Aorta (tissue), 5 donors: ENCODE measurements at regions not wholly inside any gene's neighbourhood (a gene's known extent, or its start where the extent isn't known, plus 50 kb on each side); places are given as distances from the start of the nearest gene placed in this dataset.
A peak's percentile ranks its signal among the peaks of the same experiment; 100 is the strongest.
"Not testable (repeated sequence)": the region's sequence is repeated elsewhere in the genome, so short reads cannot be mapped to it uniquely, and the experiment has no call there.

ENCODE experiments used
- ATAC-seq: fragments of 200-7000 bp; cut with Tn5 transposase; one replicate; pipeline ENCODE4 v1.9.1; 2022; ENCODE audit warnings: moderate library complexity; ENCODE audit not compliant: low FRiP score
- DNase-seq, 2 donors: peaks; one replicate each; pipeline ENCODE4 v3.0.0-alpha.2; 2020
- H3K27ac ChIP-seq, 2 donors: one replicate each; pipeline ENCODE4 v1.5.1; 2013; ENCODE audit warnings: low read length in 2 of 2, mild to moderate bottlenecking in 2 of 2, moderate library complexity in 2 of 2, control low read depth in 1 of 2, inconsistent platforms in 1 of 2, low read depth in 1 of 2
- H3K27me3 ChIP-seq, 2 donors: one replicate each; pipeline ENCODE4 v1.6.1; 2013; ENCODE audit warnings: control low read depth in 1 of 2, low read length in 1 of 2, mild to moderate bottlenecking in 1 of 2, moderate library complexity in 1 of 2; ENCODE audit not compliant: insufficient read depth in 2 of 2, control insufficient read depth in 1 of 2
- H3K36me3 ChIP-seq, 2 donors: one replicate each; pipeline ENCODE4 v1.6.1; 2013; ENCODE audit warnings: control low read depth in 1 of 2, low read length in 1 of 2, mild to moderate bottlenecking in 1 of 2; ENCODE audit not compliant: insufficient read depth in 2 of 2, control insufficient read depth in 1 of 2
- H3K4me1 ChIP-seq, 2 donors: one replicate each; pipeline ENCODE4 v1.6.1; 2013; ENCODE audit warnings: low read length in 2 of 2, control low read depth in 1 of 2, mild to moderate bottlenecking in 1 of 2, moderate library complexity in 1 of 2; ENCODE audit not compliant: insufficient read depth in 2 of 2, control insufficient read depth in 1 of 2
- H3K4me3 ChIP-seq, 2 donors: one replicate each; pipeline ENCODE4 v1.5.1; 2013; ENCODE audit warnings: low read length in 2 of 2, control low read depth in 1 of 2, mild to moderate bottlenecking in 1 of 2
- H3K9me3 ChIP-seq: one replicate; pipeline ENCODE4 v1.6.1; 2013; ENCODE audit warnings: mild to moderate bottlenecking, low read length; ENCODE audit not compliant: control insufficient read depth
- WGBS, 2 donors: extraction: QIAGEN DNeasy Blood & Tissue Kit; methylation state at CpG; one replicate each; pipeline ENCODE4 v1.1.7; 2013; 5-methylcytosine and 5-hydroxymethylcytosine counted together
- intact Hi-C, 2 donors: fragments of 100-400 bp; cut with DNase I; formaldehyde crosslinking; loops; one replicate each; pipeline versions ENCODE4 v1.14.2 to v1.15.0; 2022
- donor health status: healthy with polysubstance abuse.
- donor health status: Bipolar disorder and iron deficiency.
- donor health status: DM: no; HTN: no; CAD: no.
- donor health status: DM: no; HTN: no; CAD: no.
- donor health status: DM: yes; HTN: yes; CAD: no.

DNA sequence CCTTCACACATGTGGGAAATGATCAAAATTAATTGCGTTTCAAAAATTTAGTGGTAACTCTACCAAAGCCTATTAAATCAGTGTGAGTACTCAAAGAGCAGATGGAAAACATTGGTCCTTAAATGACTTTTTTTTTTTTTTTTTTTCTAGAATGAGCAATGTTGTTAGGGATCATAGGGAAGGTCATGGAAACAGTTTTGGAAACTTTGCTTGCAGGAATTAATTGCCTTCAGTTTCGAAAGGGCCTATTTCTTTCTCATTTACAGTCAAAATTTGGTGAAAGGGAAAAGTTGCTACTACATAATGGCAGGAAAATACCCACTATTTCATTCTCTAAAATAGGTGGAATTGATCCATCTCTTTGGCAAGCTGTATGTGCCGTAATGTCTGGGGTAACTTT, 160.9 kb downstream of the RTL9 start:
- H3K9me3 ChIP-seq = no peaks in the 10 kb centered on the region
- H3K27ac ChIP-seq = no peak overlapping the region
- no peaks in the 10 kb centered on the region for H3K27me3 ChIP-seq
- 58 to 64% methylated on average over 3 of the region's 3 CpGs for WGBS, 2 donors
- H3K4me3 ChIP-seq = no peak overlapping the region
- ATAC-seq (no peak), DNase-seq (no peak)
- no peaks in the 10 kb centered on the region for H3K4me1 ChIP-seq
- intact Hi-C loops = no loop called here
- H3K36me3 ChIP-seq = no peaks in the 10 kb centered on the region

DNA sequence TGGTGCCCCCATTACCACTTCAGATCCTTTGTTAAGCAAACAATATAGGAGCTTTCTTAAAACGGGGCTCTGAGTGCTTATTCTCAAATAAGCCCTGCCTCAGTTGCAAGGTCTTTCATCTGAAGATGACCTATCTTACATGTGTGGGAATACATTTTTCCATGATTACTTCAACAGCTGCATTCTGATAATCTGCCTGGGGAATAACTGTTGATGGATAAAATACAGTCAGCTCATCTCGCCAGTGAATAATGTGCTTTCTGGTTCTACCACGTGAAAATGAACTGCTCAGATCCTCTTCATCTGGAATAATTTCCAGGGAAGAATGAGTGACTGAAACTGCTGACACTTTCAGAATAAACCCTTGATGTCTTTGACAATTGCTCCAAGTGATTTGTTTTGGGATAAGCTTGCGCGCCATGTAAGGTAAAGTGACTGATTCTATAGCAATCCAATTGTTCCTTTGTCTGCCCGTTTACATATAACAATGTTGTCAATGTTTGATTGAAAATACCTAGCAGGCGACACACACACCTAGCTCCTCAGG, 161.3 kb downstream of the RTL9 start:
- no peaks in the 10 kb centered on the region for H3K27me3 ChIP-seq
- no peaks in the 10 kb centered on the region for H3K36me3 ChIP-seq
- H3K4me3 ChIP-seq = no peak overlapping the region
- WGBS, 2 donors = 56 to 63% methylated on average over 7 of the region's 7 CpGs
- no peak for ATAC-seq
- DNase-seq = no peak
- intact Hi-C loops = no loop called here
- H3K27ac ChIP-seq = no peak overlapping the region
- H3K9me3 ChIP-seq = no peaks in the 10 kb centered on the region
- no peaks in the 10 kb centered on the region for H3K4me1 ChIP-seq

DNA sequence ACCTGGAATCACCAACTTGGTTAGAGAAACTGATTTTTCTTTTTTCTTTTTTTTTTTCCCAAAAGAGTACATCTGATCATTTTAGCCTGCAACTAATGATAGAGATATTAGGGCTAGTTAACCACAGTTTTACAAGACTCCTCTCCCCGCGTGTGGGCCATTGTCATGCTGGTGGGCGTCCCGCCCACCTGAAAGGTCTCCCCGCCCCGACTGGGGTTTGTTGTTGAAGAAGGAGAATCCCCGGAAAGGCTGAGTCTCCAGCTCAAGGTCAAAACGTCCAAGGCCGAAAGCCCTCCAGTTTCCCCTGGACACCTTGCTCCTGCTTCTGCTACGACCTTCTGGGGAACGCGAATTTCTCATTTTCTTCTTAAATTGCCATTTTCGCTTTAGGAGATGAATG, 162.0 kb downstream of the RTL9 start:
- H3K27me3 ChIP-seq, ATAC-seq, intact Hi-C loops, H3K36me3 ChIP-seq, H3K27ac ChIP-seq, H3K9me3 ChIP-seq, DNase-seq, H3K4me1 ChIP-seq, H3K4me3 ChIP-seq: not testable (repeated sequence)
- 33 to 36% methylated on average over 10 to 13 of the region's 13 CpGs for WGBS, 2 donors

DNA sequence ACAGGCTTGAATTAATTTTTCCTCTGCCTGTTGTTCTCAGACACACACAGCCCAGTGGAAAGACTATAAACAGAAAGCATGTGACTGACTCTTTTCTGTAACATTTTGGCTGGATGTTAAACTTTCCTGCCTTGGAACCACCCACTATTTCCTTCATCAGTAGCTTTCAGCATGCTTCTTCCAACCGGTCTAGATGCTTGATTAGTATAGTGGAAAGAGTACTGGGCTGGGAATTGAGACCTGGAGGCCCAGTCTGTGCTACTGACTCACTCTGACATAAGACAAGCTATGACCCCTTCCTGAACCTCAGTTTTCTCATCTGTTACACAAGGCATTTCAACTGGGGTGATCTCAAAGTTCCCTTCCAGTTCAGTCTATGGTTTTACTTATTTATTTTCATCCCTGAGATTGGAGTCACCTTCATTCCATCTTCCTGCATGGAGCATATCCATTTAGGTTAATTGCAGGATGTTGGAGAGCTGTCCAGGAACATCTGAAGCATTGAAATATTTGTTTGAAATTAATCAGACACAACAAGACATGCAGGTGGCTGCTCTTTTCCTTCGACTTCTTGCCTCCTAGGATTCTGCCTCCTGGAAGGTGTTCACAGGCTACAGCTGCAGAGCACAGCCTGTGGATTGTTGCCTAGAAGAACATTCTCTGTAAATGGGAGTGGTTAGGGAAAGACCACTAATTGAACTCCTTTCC, 173.4 kb downstream of the RTL9 start:
- peak; percentile 85 for ATAC-seq
- Histone ChIP-seq H3K36me3 (no peaks in the 10 kb centered on the region), H3K27me3 (no peaks in the 10 kb centered on the region), H3K27ac (no peak overlapping the region), H3K4me3 (no peak overlapping the region), H3K9me3 (no peaks in the 10 kb centered on the region), H3K4me1 (no peaks in the 10 kb centered on the region)
- WGBS, 2 donors = 27 to 45% methylated on average over 2 of the region's 2 CpGs
- DNase-seq = no peak
- intact Hi-C loops = no loop called here

GRCh38 chrX:110532581-110532931, 173.9 kb downstream of the RTL9 start:
- Histone ChIP-seq H3K4me3 (no peak overlapping the region), H3K27ac (no peak overlapping the region), H3K4me1 (no peaks in the 10 kb centered on the region), H3K27me3 (no peaks in the 10 kb centered on the region), H3K9me3 (no peaks in the 10 kb centered on the region), H3K36me3 (no peaks in the 10 kb centered on the region)
- 62 to 80% methylated on average over 1 of the region's 1 CpG for WGBS, 2 donors
- no peak for DNase-seq
- intact Hi-C loops = no loop called here
- ATAC-seq = peak; percentile 33

GRCh38 chrX:110536816-110537215, 178.2 kb downstream of the RTL9 start:
- 58 to 60% methylated on average over 2 of the region's 2 CpGs for WGBS, 2 donors
- no peaks in the 10 kb centered on the region for H3K4me1 ChIP-seq
- ATAC-seq = no peak
- no peak overlapping the region for H3K4me3 ChIP-seq
- H3K27me3 ChIP-seq = no peaks in the 10 kb centered on the region
- intact Hi-C loops = no loop called here
- DNase-seq = no peak
- H3K36me3 ChIP-seq = no peaks in the 10 kb centered on the region
- H3K9me3 ChIP-seq = no peaks in the 10 kb centered on the region
- H3K27ac ChIP-seq = no peak overlapping the region

GRCh38 chrX:110541266-110541665, 182.6 kb downstream of the RTL9 start:
- intact Hi-C loops = no loop called here

DNA sequence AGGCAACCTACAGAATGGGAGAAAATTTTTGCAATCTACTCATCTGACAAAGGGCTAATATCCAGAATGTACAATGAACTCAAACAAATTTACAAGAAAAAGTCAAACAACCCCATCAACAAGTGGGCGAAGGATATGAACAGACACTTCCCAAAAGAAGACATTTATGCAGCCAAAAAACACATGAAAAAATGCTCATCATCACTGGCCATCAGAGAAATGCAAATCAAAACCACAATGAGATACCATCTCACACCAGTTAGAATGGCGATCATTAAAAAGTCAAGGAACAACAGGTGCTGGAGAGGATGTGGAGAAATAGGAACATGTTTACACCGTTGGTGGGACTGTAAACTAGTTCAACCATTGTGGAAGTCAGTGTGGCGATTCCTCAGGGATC, 192.2 kb downstream of the RTL9 start:
- H3K4me3 ChIP-seq = not testable (repeated sequence)

More at GRCh38 chrX:110541266-110541665, 182.6 kb downstream of the RTL9 start:
- H3K9me3 ChIP-seq = no peaks in the 10 kb centered on the region
- no peaks in the 10 kb centered on the region for H3K27me3 ChIP-seq
- ATAC-seq (no peak), DNase-seq (no peak)
- 31 to 44% methylated on average over 1 of the region's 1 CpG for WGBS, 2 donors
- H3K4me1 ChIP-seq = no peaks in the 10 kb centered on the region
- no peak overlapping the region for H3K4me3 ChIP-seq
- no peaks in the 10 kb centered on the region for H3K36me3 ChIP-seq
- no peak overlapping the region for H3K27ac ChIP-seq

DNA sequence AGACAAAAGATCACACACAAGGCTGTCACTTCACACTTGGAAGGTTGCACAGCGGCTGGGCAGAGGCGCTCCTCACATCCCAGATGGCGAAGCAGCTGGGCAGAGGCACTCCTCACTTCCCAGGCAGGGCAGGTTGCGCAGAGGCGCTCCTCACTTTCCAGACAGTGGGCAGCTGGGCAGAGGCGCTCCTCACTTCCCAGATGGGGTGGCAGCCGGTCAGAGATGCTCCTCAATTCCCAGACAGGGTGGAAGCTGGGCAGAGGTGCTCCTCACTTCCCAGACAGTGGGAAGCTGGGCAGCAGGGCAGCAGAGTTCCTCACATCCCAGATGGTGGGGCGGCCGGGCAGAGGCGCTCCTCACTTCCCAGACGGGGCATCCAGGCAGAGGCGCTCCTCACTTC, 199.2 kb downstream of the RTL9 start:
- intact Hi-C loops = no loop called here
- ATAC-seq (no peak), DNase-seq (no peak)
- H3K4me1 ChIP-seq = no peaks in the 10 kb centered on the region
- H3K27ac ChIP-seq = no peak overlapping the region
- no peaks in the 10 kb centered on the region for H3K27me3 ChIP-seq
- peaks cover 4% of the 10 kb centered on the region for H3K9me3 ChIP-seq
- H3K4me3 ChIP-seq = no peak overlapping the region
- 91 to 95% methylated on average over 12 of the region's 12 CpGs for WGBS, 2 donors
- no peaks in the 10 kb centered on the region for H3K36me3 ChIP-seq

More for the DNA sequence above, 192.2 kb downstream of the RTL9 start:
- H3K36me3 ChIP-seq, H3K4me1 ChIP-seq, ATAC-seq, H3K27ac ChIP-seq, intact Hi-C loops, H3K27me3 ChIP-seq, DNase-seq, H3K9me3 ChIP-seq: not testable (repeated sequence)
- WGBS, 2 donors = 82 to 85% methylated on average over 4 of the region's 4 CpGs
